H1 (cell line): ENCODE measurements at regions not wholly inside any gene's neighbourhood (a gene's known extent, or its start where the extent isn't known, plus 50 kb on each side); places are given as distances from the start of the nearest gene placed in this dataset.

Experiments
- CTCF ChIA-PET: fragments of 300-600 bp; sonication (Branson Sonifier 250); formaldehyde crosslinking; loops from one replicate; lab custom pipeline; 2021; ENCODE audit not compliant: partially characterized antibody; lab: Charles Lee
- POLR2A ChIA-PET: fragments of 300-600 bp; sonication (Branson Sonifier 250); formaldehyde crosslinking; loops from one replicate; lab custom pipeline; 2021; ENCODE audit warnings: inconsistent platforms; ENCODE audit not compliant: partially characterized antibody; lab: Charles Lee
- DNase-seq, 2 experiments: peaks; one replicate each; pipeline versions ENCODE4 v3.0.0 to v3.0.0-alpha.2; 2010 to 2022; ENCODE audit warnings: low spot score in 2 of 2, low read depth in 1 of 2, mixed read lengths in 1 of 2
- FAIRE-seq: peaks from 2 replicates; lab custom pipeline; 2011; peaks lifted over from hg19 to GRCh38; lab: Jason Lieb, UNC
- H2AFZ ChIP-seq: 2 replicates; pipeline ENCODE4 v1.8.1; 2012; ENCODE audit warnings: low read length, inconsistent platforms
- H2AK5ac ChIP-seq: 2 replicates; pipeline ENCODE4 v1.6.1; 2013; ENCODE audit warnings: low read depth, low read length
- H2BK120ac ChIP-seq: replicated peaks from 2 replicates; pipeline ENCODE3; 2013; ENCODE audit warnings: low read depth, low read length, inconsistent platforms
- H2BK12ac ChIP-seq: 2 replicates; pipeline ENCODE4 v1.6.1; 2013; ENCODE audit warnings: low read depth, low read length
- H2BK15ac ChIP-seq: 2 replicates; pipeline ENCODE4 v1.6.1; 2013; ENCODE audit warnings: low read length
- H2BK20ac ChIP-seq: 2 replicates; pipeline ENCODE4 v1.6.1; 2013; ENCODE audit warnings: low read length
- H2BK5ac ChIP-seq: 2 replicates; pipeline ENCODE4 v1.6.1; 2013; ENCODE audit warnings: low read depth, low read length
- H3K14ac ChIP-seq: 2 replicates; pipeline ENCODE4 v1.6.1; 2013; ENCODE audit warnings: inconsistent platforms; ENCODE audit not compliant: insufficient read length
- H3K18ac ChIP-seq: 2 replicates; pipeline ENCODE4 v1.6.1; 2013; ENCODE audit warnings: low read length; ENCODE audit errors: extremely low read depth
- H3K23ac ChIP-seq: 2 replicates; pipeline ENCODE4 v1.6.1; 2013; ENCODE audit warnings: inconsistent platforms; ENCODE audit not compliant: insufficient read length
- H3K23me2 ChIP-seq: 2 replicates; pipeline ENCODE4 v1.6.1; 2013; ENCODE audit warnings: low read depth, low read length
- H3K27ac ChIP-seq: 2 replicates; pipeline ENCODE4 v1.6.1; 2011; ENCODE audit warnings: low read depth, low read length, inconsistent platforms
- H3K27me3 ChIP-seq, 4 experiments: replicated peaks in 1 of 4; 1 replicate in 1 of 4; 2 replicates in 3 of 4; pipeline versions ENCODE4 v1.6.1 to v1.8.1; 2011 to 2013; ENCODE audit warnings: low read length in 3 of 4, mild to moderate bottlenecking in 3 of 4, inconsistent platforms in 2 of 4, mixed read lengths in 2 of 4, moderate library complexity in 1 of 4; ENCODE audit not compliant: control insufficient read depth in 3 of 4, insufficient read depth in 3 of 4; ENCODE audit errors: extremely low read depth in 1 of 4
- H3K36me3 ChIP-seq, 4 experiments: 2 replicates each; pipeline versions ENCODE4 v1.6.1 to v1.8.1; 2011 to 2013; ENCODE audit warnings: mild to moderate bottlenecking in 4 of 4, low read length in 3 of 4, moderate library complexity in 2 of 4, control low read depth in 1 of 4, inconsistent platforms in 1 of 4; ENCODE audit not compliant: insufficient read depth in 4 of 4, control insufficient read depth in 2 of 4
- H3K4ac ChIP-seq: replicated peaks from 2 replicates; pipeline ENCODE3; 2013; ENCODE audit warnings: low read length, low read depth, mixed read lengths, inconsistent platforms; ENCODE audit not compliant: insufficient read length
- H3K4me1 ChIP-seq, 4 experiments: replicated peaks in 1 of 4; 1 replicate in 1 of 4; 2 replicates in 3 of 4; pipeline versions ENCODE4 v1.6.1 to v1.8.1; 2011 to 2013; ENCODE audit warnings: low read length in 3 of 4, inconsistent platforms in 2 of 4, mixed read lengths in 1 of 4; ENCODE audit not compliant: insufficient read depth in 4 of 4, control insufficient read depth in 3 of 4
- H3K4me2 ChIP-seq, 2 experiments: 2 replicates each; pipeline versions ENCODE4 v1.6.1 to v1.8.1; 2011 to 2013; ENCODE audit warnings: low read depth in 2 of 2, low read length in 2 of 2, control low read depth in 1 of 2, inconsistent platforms in 1 of 2, mild to moderate bottlenecking in 1 of 2; ENCODE audit not compliant: insufficient read depth in 1 of 2
- H3K4me3 ChIP-seq, 4 experiments: fragments of 200-600, 300-600 bp in 1 of 4; sonication (generic), shearing (Covaris generic), sonication (Bioruptor Twin) in 1 of 4; 2 replicates each; pipeline versions ENCODE4 v1.5.1 to v1.8.1; 2011 to 2016; ENCODE audit warnings: low read length in 4 of 4, low read depth in 3 of 4, control low read depth in 2 of 4, inconsistent platforms in 2 of 4, mild to moderate bottlenecking in 2 of 4, mixed read lengths in 1 of 4, moderate library complexity in 1 of 4; ENCODE audit not compliant: insufficient read depth in 2 of 4; ENCODE audit errors: extremely low read depth in 1 of 4
- H3K56ac ChIP-seq: replicated peaks from 2 replicates; pipeline ENCODE3; 2013; ENCODE audit warnings: low read depth, mild to moderate bottlenecking, mixed read lengths, low read length, inconsistent platforms; ENCODE audit not compliant: insufficient read length
- H3K79me1 ChIP-seq: 2 replicates; pipeline ENCODE4 v1.6.1; 2013; ENCODE audit warnings: low read depth, low read length, control low read depth
- H3K79me2 ChIP-seq, 2 experiments: 2 replicates each; pipeline versions ENCODE4 v1.6.1 to v1.8.1; 2012 to 2013; ENCODE audit warnings: low read length in 2 of 2, mild to moderate bottlenecking in 2 of 2, inconsistent platforms in 1 of 2; ENCODE audit not compliant: insufficient read depth in 2 of 2, control insufficient read depth in 1 of 2
- H3K9ac ChIP-seq, 4 experiments: replicated peaks in 1 of 4; 1 replicate in 1 of 4; 2 replicates in 3 of 4; pipeline versions ENCODE4 v1.6.1 to v1.8.1; 2011 to 2013; ENCODE audit warnings: low read depth in 3 of 4, low read length in 3 of 4, control low read depth in 2 of 4, mild to moderate bottlenecking in 2 of 4, moderate library complexity in 2 of 4, inconsistent platforms in 1 of 4; ENCODE audit errors: extremely low read depth in 1 of 4
- H3K9me3 ChIP-seq, 2 experiments: 2 replicates each; pipeline versions ENCODE4 v1.6.1 to v1.8.1; 2012 to 2013; ENCODE audit warnings: mild to moderate bottlenecking in 2 of 2, moderate library complexity in 2 of 2, control low read depth in 1 of 2, inconsistent platforms in 1 of 2, low read depth in 1 of 2, low read length in 1 of 2, mixed read lengths in 1 of 2; ENCODE audit not compliant: insufficient read depth in 2 of 2
- H4K20me1 ChIP-seq, 2 experiments: replicated peaks in 1 of 2; 2 replicates each; pipeline versions ENCODE3 to v1.8.1; 2011 to 2013; ENCODE audit warnings: inconsistent platforms in 2 of 2, low read length in 2 of 2, mild to moderate bottlenecking in 1 of 2; ENCODE audit not compliant: insufficient read depth in 2 of 2, control insufficient read depth in 1 of 2
- H4K5ac ChIP-seq: 2 replicates; pipeline ENCODE4 v1.6.1; 2013; ENCODE audit warnings: low read length, low read depth, mixed read lengths, inconsistent platforms; ENCODE audit not compliant: insufficient read length
- H4K8ac ChIP-seq: 2 replicates; pipeline ENCODE4 v1.8.0; 2013; ENCODE audit warnings: mild to moderate bottlenecking, moderate library complexity, low read length, inconsistent platforms; ENCODE audit not compliant: insufficient read depth; ENCODE audit errors: extremely low read depth
- H4K91ac ChIP-seq: replicated peaks from 2 replicates; pipeline ENCODE3; 2013; ENCODE audit warnings: low read length, mixed read lengths, inconsistent platforms; ENCODE audit not compliant: insufficient read length
- CBX5 ChIP-seq: fragments of 300-800, 300-1000 bp; sonication (generic); IDR thresholded peaks from 2 replicates; pipeline ENCODE4 v1.7.1; 2016; ENCODE audit warnings: antibody characterized with exemption, low read length, low read depth
- GABPA ChIP-seq: IDR thresholded peaks from 2 replicates; pipeline ENCODE4 v1.6.1; 2011; ENCODE audit warnings: mild to moderate bottlenecking, low read length, moderate library complexity, borderline replicate concordance; ENCODE audit not compliant: insufficient read depth
- HDAC6 ChIP-seq: IDR thresholded peaks from one replicate; pipeline ENCODE4 v1.7.1; 2012; ENCODE audit warnings: low read depth, mild to moderate bottlenecking, inconsistent platforms, low read length, moderate library complexity
- TAF1 ChIP-seq: IDR thresholded peaks from 2 replicates; pipeline ENCODE4 v1.6.1; 2011; ENCODE audit warnings: mild to moderate bottlenecking, low read depth, low read length
- TAF7 ChIP-seq: optimal IDR thresholded peaks from 2 replicates; pipeline ENCODE3; 2011; ENCODE audit warnings: low read depth, mild to moderate bottlenecking, inconsistent platforms, low read length, moderate library complexity, borderline replicate concordance
- WGBS, 2 experiments: shearing (Covaris generic) in 1 of 2; methylation state at CpG; one replicate each; pipeline versions ENCODE4 v1.1.6 to v1.1.7; 2013 to 2015; ENCODE audit warnings: low lambda C conversion rate in 2 of 2, mixed read lengths in 2 of 2, inconsistent platforms in 1 of 2, low coverage in 1 of 2, missing lambda C conversion rate in 1 of 2; ENCODE audit not compliant: insufficient replicate concordance in 2 of 2, insufficient coverage in 1 of 2, insufficient read length in 1 of 2; ENCODE audit errors: extremely low coverage in 1 of 2, missing lambda C conversion rate in 1 of 2; 5-methylcytosine and 5-hydroxymethylcytosine counted together

DNA sequence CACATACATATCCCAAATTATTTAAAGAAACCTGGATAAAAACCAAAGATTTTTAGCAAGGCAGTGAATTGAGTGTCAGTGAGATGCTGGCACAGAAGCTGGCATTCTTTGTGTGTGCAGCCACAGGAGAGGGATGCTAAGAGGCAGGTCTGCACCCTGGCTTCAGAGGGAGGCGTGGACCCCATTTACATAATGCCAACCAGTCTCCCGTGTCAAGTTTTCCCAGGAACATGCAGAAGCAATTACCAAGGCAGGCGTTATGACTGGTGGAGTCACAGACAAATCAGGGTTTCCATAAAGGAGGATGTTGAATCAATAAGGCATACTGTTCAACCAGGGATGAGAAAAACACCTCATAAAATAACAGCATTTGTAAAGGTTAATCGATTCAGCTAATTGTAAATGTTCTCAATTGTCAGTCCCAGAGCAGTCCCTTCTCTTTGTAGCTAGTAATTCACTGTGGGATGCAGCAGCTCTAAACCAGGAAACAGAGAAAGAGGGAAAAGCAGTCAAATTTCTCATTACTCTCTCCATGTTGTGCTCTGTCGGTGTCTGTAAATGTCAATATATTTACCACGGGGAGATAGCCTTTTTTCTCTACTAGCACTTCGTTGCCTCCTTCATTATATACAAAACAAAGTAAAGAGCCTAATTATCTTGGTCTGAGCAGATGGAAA is 452.4 kb upstream of the GRAMD2B start:
- Histone ChIP-seq H4K5ac (no peak overlapping the region), H2BK5ac (no peak overlapping the region), H3K4me2 (no peak overlapping the region), H3K23me2 (no peaks in the 10 kb centered on the region), H2BK120ac (no peak overlapping the region), H3K27me3 (peaks cover 0 to 1% (median 0%) of the 10 kb centered on the region in 4 experiments; a peak in 1 of 7 replicates), H3K56ac (no peak overlapping the region), H3K4ac (no peak overlapping the region), H3K14ac (no peak overlapping the region), H4K8ac (no peak overlapping the region), H2BK20ac (no peak overlapping the region), H4K91ac (no peak overlapping the region), H3K9me3 (no peaks in the 10 kb centered on the region), H4K20me1 (no peaks in the 10 kb centered on the region), H3K9ac (no peak overlapping the region), H2AK5ac (no peak overlapping the region), H2AFZ (0 out of 2 replicates have a peak overlapping the region, but pooled peaks have one; percentile 65), H2BK12ac (no peak overlapping the region), H3K18ac (no peak overlapping the region), H3K4me1 (no peaks in the 10 kb centered on the region), H3K27ac (no peak overlapping the region), H3K23ac (no peak overlapping the region), H2BK15ac (no peak overlapping the region), H3K36me3 (no peaks in the 10 kb centered on the region), H3K79me1 (no peaks in the 10 kb centered on the region), H3K4me3 (no peak overlapping the region), H3K79me2 (no peaks in the 10 kb centered on the region)
- 78% methylated on average over 7 of the region's 7 CpGs; no CpG with 5 or more reads in 1 of the 2 experiments for WGBS, 2 experiments
- no peak for FAIRE-seq
- DNase-seq = no peak
- ChIA-PET POLR2A (no interaction called here), CTCF (interaction anchor here (0.9 kb wide), 1 partner anchor 9 kb away, joined by 3 read pairs; no protein-coding TSS in a partner anchor)
- TF ChIP-seq CBX5 (no peak), GABPA (no peak), TAF7 (peak; percentile 54), HDAC6 (no peak), TAF1 (no peak)
